Gastroesophageal sphincter (tissue), 4 donors: ENCODE measurements at regions not wholly inside any gene's neighbourhood (a gene's known extent, or its start where the extent isn't known, plus 50 kb on each side); places are given as distances from the start of the nearest gene placed in this dataset.

Experiments used
- ATAC-seq: fragments of 150-250 bp; one replicate; pipeline ENCODE4 v1.9.1; 2016; ENCODE audit warnings: mild to moderate bottlenecking, moderate library complexity
- H3K27ac ChIP-seq, 4 donors: fragments of 200-600 bp; sonication (generic) in 3 of 4; 1 replicate in 3 of 4; 2 replicates in 1 of 4; pipeline ENCODE4 v1.5.1; 2016 to 2019
- H3K27me3 ChIP-seq: fragments of 200-600 bp; sonication (generic); one replicate; pipeline ENCODE4 v1.5.1; 2019
- H3K36me3 ChIP-seq, 2 donors: fragments of 200-600 bp; sonication (generic); one replicate each; pipeline ENCODE4 v1.5.1; 2019; ENCODE audit warnings: control low read depth in 1 of 2
- H3K4me1 ChIP-seq, 3 donors: fragments of 200-600 bp; sonication (generic); 1 replicate in 2 of 3; 2 replicates in 1 of 3; pipeline ENCODE4 v1.5.1; 2016 to 2019; ENCODE audit warnings: control low read depth in 2 of 3
- H3K4me3 ChIP-seq, 2 donors: fragments of 200-600 bp; sonication (generic); one replicate each; pipeline ENCODE4 v1.5.1; 2019; ENCODE audit warnings: mild to moderate bottlenecking in 1 of 2, moderate library complexity in 1 of 2
- H3K9me3 ChIP-seq, 3 donors: fragments of 200-600 bp; sonication (generic); one replicate each; pipeline ENCODE4 v1.5.1; 2017 to 2019; ENCODE audit warnings: control low read depth in 2 of 3
- EP300 ChIP-seq: sonication (generic); formaldehyde crosslinking; IDR thresholded peaks from one replicate; pipeline ENCODE4 v1.6.1; 2017; ENCODE audit warnings: antibody characterized with exemption, mild to moderate bottlenecking
- POLR2A ChIP-seq, 2 donors: fragments of 450-650 bp; IDR thresholded peaks; one replicate each; pipeline ENCODE4 v1.6.1; 2017; ENCODE audit warnings: antibody characterized with exemption in 2 of 2, mild to moderate bottlenecking in 2 of 2, moderate library complexity in 1 of 2
- POLR2AphosphoS5 ChIP-seq: sonication (generic); formaldehyde crosslinking; IDR thresholded peaks from one replicate; pipeline ENCODE4 v1.6.1; 2017; ENCODE audit warnings: antibody characterized with exemption
- WGBS, 2 donors: methylation state at CpG; one replicate each; pipeline ENCODE4 v1.1.5; 2018; ENCODE audit warnings: low coverage in 1 of 2; 5-methylcytosine and 5-hydroxymethylcytosine counted together
- TF ChIP-seq, protein P1 (sequence below), 4 experiments: fragments of 200-600 bp in 2 of 4; fragments of 450-650 bp in 2 of 4; sonication (generic) in 1 of 4; IDR thresholded peaks; one replicate each; pipeline ENCODE4 v1.5.1; 2017 to 2019; ENCODE audit warnings: antibody characterized with exemption in 4 of 4, mild to moderate bottlenecking in 2 of 4, moderate library complexity in 2 of 4

DNA sequence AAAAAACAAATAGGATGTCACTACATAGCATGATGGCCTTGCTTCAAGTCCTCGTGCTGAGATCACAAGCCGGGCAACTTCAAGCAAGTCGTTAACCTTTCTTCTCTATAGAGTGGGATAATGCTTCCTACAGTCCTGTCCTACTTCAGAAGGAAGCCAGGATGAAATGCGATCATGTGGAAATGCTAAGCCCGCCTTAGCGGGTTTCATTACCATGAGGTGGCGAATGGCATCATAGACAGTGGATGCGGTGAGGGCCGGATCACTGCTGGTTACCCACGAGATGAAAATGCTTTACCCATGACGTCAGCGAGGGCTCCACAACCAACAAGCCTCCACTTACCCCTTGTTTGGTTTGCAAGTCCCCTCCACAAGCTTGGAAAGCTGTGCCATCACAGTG, 206.4 kb downstream of the TBXT start:
- Histone ChIP-seq H3K4me1 (no peaks in the 10 kb centered on the region), H3K36me3 (no peaks in the 10 kb centered on the region), H3K4me3 (no peak overlapping the region), H3K27me3 (no peaks in the 10 kb centered on the region), H3K27ac (no peak overlapping the region), H3K9me3 (no peaks in the 10 kb centered on the region)
- no peak for ATAC-seq
- 81 to 90% methylated on average over 9 to 11 of the region's 12 CpGs for WGBS, 2 donors
- TF ChIP-seq EP300 (no peak), POLR2AphosphoS5 (no peak), POLR2A (IDR thresholded peaks at IDR 0.05) (no peak)
- TF ChIP-seq, protein P1, sequence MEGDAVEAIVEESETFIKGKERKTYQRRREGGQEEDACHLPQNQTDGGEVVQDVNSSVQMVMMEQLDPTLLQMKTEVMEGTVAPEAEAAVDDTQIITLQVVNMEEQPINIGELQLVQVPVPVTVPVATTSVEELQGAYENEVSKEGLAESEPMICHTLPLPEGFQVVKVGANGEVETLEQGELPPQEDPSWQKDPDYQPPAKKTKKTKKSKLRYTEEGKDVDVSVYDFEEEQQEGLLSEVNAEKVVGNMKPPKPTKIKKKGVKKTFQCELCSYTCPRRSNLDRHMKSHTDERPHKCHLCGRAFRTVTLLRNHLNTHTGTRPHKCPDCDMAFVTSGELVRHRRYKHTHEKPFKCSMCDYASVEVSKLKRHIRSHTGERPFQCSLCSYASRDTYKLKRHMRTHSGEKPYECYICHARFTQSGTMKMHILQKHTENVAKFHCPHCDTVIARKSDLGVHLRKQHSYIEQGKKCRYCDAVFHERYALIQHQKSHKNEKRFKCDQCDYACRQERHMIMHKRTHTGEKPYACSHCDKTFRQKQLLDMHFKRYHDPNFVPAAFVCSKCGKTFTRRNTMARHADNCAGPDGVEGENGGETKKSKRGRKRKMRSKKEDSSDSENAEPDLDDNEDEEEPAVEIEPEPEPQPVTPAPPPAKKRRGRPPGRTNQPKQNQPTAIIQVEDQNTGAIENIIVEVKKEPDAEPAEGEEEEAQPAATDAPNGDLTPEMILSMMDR (IDR thresholded peaks at IDR 0.05), result no peak

DNA sequence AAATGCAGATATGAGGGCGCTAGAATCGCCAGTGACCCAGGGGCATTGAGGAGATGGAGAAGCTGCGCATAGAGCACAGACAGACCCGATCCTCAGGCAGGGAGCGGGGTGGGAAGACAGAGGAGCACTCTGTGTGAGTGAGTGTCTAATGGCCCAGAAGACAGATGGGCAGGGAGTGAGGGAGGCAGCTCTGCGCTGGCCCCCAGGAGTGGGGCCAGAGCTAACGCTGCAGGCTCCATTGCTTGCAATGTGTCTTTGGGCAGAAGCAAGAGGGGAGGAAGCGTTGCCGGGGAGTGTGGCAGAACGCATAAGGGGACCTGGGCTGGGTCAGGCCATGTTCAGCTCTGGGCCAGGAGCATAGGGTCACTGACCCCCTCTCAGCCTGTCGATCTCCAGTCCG, 207.0 kb downstream of the TBXT start:
- Histone ChIP-seq H3K9me3 (no peaks in the 10 kb centered on the region), H3K4me3 (no peak overlapping the region), H3K27ac (no peak overlapping the region), H3K27me3 (no peaks in the 10 kb centered on the region), H3K4me1 (no peaks in the 10 kb centered on the region), H3K36me3 (no peaks in the 10 kb centered on the region)
- WGBS, 2 donors, result 87 to 100% methylated on average over 1 to 8 of the region's 12 CpGs
- TF ChIP-seq POLR2A (IDR thresholded peaks at IDR 0.05) (no peak), EP300 (no peak), POLR2AphosphoS5 (no peak)
- TF ChIP-seq, protein P1 (IDR thresholded peaks at IDR 0.05), result no peak
- ATAC-seq, result no peak

DNA sequence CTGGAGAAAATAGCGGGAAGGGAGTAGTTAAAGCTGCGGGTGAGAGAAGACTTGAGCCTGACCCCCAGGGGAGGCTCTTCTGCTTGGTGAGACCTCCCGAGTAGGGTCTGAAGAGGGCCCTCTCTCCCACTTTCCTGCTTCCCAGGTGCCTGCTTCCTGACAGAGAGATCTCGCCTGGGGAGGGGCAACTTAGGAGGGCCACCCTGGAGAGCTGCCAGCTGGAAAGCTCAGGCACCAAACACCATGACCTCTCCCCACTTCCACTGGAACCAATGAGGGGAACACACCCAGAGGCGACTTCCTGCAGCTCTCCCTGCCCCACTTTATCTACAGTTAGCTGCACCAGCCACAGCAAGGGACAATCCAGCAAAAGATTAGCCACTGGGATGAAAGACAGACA, 208.0 kb downstream of the TBXT start:
- Histone ChIP-seq H3K36me3 (no peaks in the 10 kb centered on the region), H3K9me3 (no peaks in the 10 kb centered on the region), H3K27me3 (no peaks in the 10 kb centered on the region), H3K27ac (no peak overlapping the region), H3K4me1 (no peaks in the 10 kb centered on the region), H3K4me3 (no peak overlapping the region)
- WGBS, 2 donors, result 95 to 100% methylated on average over 2 to 3 of the region's 5 CpGs
- TF ChIP-seq POLR2AphosphoS5, result no peak
- TF ChIP-seq, protein P1 (IDR thresholded peaks at IDR 0.05), result no peak
- TF ChIP-seq EP300, result no peak
- no peak for TF ChIP-seq POLR2A (IDR thresholded peaks at IDR 0.05)
- ATAC-seq, result no peak

DNA sequence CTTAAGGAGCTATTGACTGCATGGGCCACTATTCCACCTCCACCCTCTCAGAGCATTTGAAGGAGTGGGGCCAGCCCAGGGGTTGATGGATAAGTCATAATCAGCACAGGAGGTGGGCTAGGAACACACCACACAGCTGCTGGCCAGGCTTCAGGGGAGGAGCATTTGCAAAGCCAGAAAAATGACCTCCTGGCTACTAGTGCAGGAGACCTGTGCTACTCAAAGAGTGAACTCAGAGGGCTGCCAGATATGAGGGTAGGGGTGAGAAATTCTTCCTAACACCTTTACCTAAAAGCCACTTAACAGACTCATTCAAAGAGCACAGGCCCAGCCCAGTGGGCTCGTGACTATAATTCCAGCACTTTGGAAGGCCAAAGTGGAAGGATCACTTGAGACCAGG, 210.8 kb downstream of the TBXT start:
- no peak for ATAC-seq
- WGBS, 2 donors, result 60% methylated on average over 1 of the region's 1 CpG; no CpG with 5 or more reads in 1 of the 2 donors

DNA sequence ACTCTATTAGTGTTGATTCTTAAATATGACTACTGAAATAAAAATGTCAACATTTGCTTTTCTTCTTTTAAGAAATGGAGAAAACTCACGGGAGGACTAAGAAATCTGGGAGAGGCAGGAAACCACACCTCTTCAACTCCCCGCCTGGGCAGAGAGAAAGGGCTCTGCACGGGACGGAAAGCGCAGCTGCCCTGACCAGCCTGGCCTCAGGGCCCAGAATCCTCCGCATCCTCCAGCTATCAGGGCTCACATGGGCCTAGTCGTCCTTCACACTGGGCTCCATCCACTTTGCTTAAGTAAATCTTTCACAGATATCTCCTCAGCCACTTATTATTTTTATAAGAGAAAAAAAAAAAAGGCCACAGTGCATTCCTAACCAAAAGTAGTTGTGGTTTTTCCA, 215.1 kb downstream of the TBXT start:
- Histone ChIP-seq H3K4me3 (no peak overlapping the region), H3K36me3 (peaks cover 0 to 6% of the 10 kb centered on the region in 2 donors), H3K9me3 (no peaks in the 10 kb centered on the region), H3K4me1 (no peaks in the 10 kb centered on the region), H3K27ac (no peak overlapping the region), H3K27me3 (no peaks in the 10 kb centered on the region)
- ATAC-seq, result no peak
- WGBS, 2 donors, result 73 to 82% methylated on average over 7 of the region's 7 CpGs
- TF ChIP-seq, protein P1 (IDR thresholded peaks at IDR 0.05), result no peak
- no peak for TF ChIP-seq POLR2A (IDR thresholded peaks at IDR 0.05)
- TF ChIP-seq POLR2AphosphoS5, result no peak
- no peak for TF ChIP-seq EP300

More for the DNA sequence above, 210.8 kb downstream of the TBXT start:
- no peaks in the 10 kb centered on the region for H3K27me3 ChIP-seq
- H3K4me1 ChIP-seq, result no peaks in the 10 kb centered on the region
- H3K36me3 ChIP-seq, result no peaks in the 10 kb centered on the region
- no peak overlapping the region for H3K4me3 ChIP-seq
- no peaks in the 10 kb centered on the region for H3K9me3 ChIP-seq
- TF ChIP-seq POLR2AphosphoS5, result no peak
- no peak for TF ChIP-seq POLR2A (IDR thresholded peaks at IDR 0.05)
- TF ChIP-seq, protein P1 (IDR thresholded peaks at IDR 0.05), result no peak
- no peak for TF ChIP-seq EP300
- H3K27ac ChIP-seq, result no peak overlapping the region
